ENCODE measurements at regions not wholly inside any gene's neighbourhood (a gene's known extent, or its start where the extent isn't known, plus 50 kb on each side); places are given as distances from the start of the nearest gene placed in this dataset.

GRCh38 chr11:42243385-42243784, 783.9 kb upstream of the LRRC4C start:
- Mint-ChIP-seq H3K27me3 (no peaks in the 10 kb centered on the region), H3K9me3 (peaks cover 0 to 19% (median 6%) of the 10 kb centered on the region in 11 donors), H3K36me3 (no peaks in the 10 kb centered on the region), H3K4me1 (no peaks in the 10 kb centered on the region), H3K27ac (no peak overlapping the region), H3K4me3 (no peak overlapping the region)
- Histone ChIP-seq H3K4me3 (ENCODE audit: low read length) (no peak overlapping the region), H3K4me1 (ENCODE audit: control insufficient read depth in 2 of 2, insufficient read depth in 2 of 2, low read length in 2 of 2) (no peaks in the 10 kb centered on the region), H3K27me3 (ENCODE audit: control insufficient read depth in 2 of 2, insufficient read depth in 2 of 2, low read length in 2 of 2) (no peaks in the 10 kb centered on the region), H3K27ac (ENCODE audit: low read depth, low read length) (no peak overlapping the region), H3K9me3 (ENCODE audit: control insufficient read depth in 2 of 3, low read length in 3 of 3) (no peaks in the 10 kb centered on the region), H3K36me3 (ENCODE audit: control insufficient read depth in 2 of 3, insufficient read depth in 3 of 3, low read length in 3 of 3) (no peaks in the 10 kb centered on the region)
- intact Hi-C loops (cut with micrococcal nuclease): no loop called here
- no peak for DNase-seq
- POLR2A ChIA-PET: no interaction called here
- CTCF ChIA-PET: no interaction called here
- ATAC-seq: no peak

DNA sequence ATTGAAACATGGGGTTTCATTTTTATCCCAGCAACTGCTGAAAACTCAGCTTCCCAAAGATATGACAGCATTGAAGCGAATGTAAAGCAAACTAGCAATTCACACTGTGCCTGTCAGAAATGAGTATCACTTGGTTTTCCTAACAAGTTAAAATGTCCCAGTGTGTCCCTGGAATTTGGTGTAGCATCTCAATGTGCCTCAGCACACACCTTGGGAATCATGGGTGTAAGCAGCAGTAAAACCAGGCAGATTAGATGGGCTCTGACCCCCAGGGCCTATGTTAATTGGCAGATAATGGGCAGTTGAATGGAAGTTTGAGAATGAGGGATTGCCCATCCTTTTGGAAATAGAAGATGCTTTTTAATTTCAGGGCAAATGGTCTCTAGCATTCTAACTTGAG, 784.9 kb upstream of the LRRC4C start:
- no peak overlapping the region for H3K27ac ChIP-seq (ENCODE audit: low read depth, low read length)
- no peaks in the 10 kb centered on the region for H3K27me3 Mint-ChIP-seq

GRCh38 chr11:42249401-42249800, 789.9 kb upstream of the LRRC4C start:
- H3K27ac ChIP-seq (ENCODE audit: low read depth, low read length): no peak overlapping the region
- DNase-seq: no peak
- Mint-ChIP-seq H3K4me1 (no peaks in the 10 kb centered on the region), H3K27me3 (no peaks in the 10 kb centered on the region), H3K27ac (no peak overlapping the region), H3K9me3 (peaks cover 0 to 13% (median 5%) of the 10 kb centered on the region in 11 donors), H3K4me3 (no peak overlapping the region), H3K36me3 (no peaks in the 10 kb centered on the region)
- H3K4me1 ChIP-seq (ENCODE audit: control insufficient read depth in 2 of 2, insufficient read depth in 2 of 2, low read length in 2 of 2): no peaks in the 10 kb centered on the region
- H3K27me3 ChIP-seq (ENCODE audit: control insufficient read depth in 2 of 2, insufficient read depth in 2 of 2, low read length in 2 of 2): no peaks in the 10 kb centered on the region
- ChIA-PET POLR2A (no interaction called here), CTCF (no interaction called here)
- ATAC-seq: no peak
- H3K4me3 ChIP-seq (ENCODE audit: low read length): no peak overlapping the region
- intact Hi-C loops (cut with micrococcal nuclease): no loop called here
- H3K36me3 ChIP-seq (ENCODE audit: control insufficient read depth in 2 of 3, insufficient read depth in 3 of 3, low read length in 3 of 3): no peaks in the 10 kb centered on the region
- H3K9me3 ChIP-seq (ENCODE audit: control insufficient read depth in 2 of 3, low read length in 3 of 3): no peaks in the 10 kb centered on the region

More for the DNA sequence above, 784.9 kb upstream of the LRRC4C start:
- Mint-ChIP-seq H3K9me3 (peaks cover 0 to 19% (median 6%) of the 10 kb centered on the region in 11 donors), H3K4me3 (no peak overlapping the region), H3K27ac (no peak overlapping the region), H3K4me1 (no peaks in the 10 kb centered on the region), H3K36me3 (no peaks in the 10 kb centered on the region)
- intact Hi-C loops (cut with micrococcal nuclease): no loop called here
- DNase-seq (no peak), ATAC-seq (no peak)
- ChIA-PET POLR2A (no interaction called here), CTCF (no interaction called here)
- no peaks in the 10 kb centered on the region for H3K9me3 ChIP-seq (ENCODE audit: control insufficient read depth in 2 of 3, low read length in 3 of 3)
- no peaks in the 10 kb centered on the region for H3K27me3 ChIP-seq (ENCODE audit: control insufficient read depth in 2 of 2, insufficient read depth in 2 of 2, low read length in 2 of 2)
- H3K4me1 ChIP-seq (ENCODE audit: control insufficient read depth in 2 of 2, insufficient read depth in 2 of 2, low read length in 2 of 2): no peaks in the 10 kb centered on the region
- no peak overlapping the region for H3K4me3 ChIP-seq (ENCODE audit: low read length)
- H3K36me3 ChIP-seq (ENCODE audit: control insufficient read depth in 2 of 3, insufficient read depth in 3 of 3, low read length in 3 of 3): no peaks in the 10 kb centered on the region

- H3K9me3 ChIP-seq (ENCODE audit: control insufficient read depth in 2 of 3, low read length in 3 of 3): no peaks in the 10 kb centered on the region
- H3K36me3 ChIP-seq (ENCODE audit: control insufficient read depth in 2 of 3, insufficient read depth in 3 of 3, low read length in 3 of 3): no peaks in the 10 kb centered on the region
- H3K4me1 ChIP-seq (ENCODE audit: control insufficient read depth in 2 of 2, insufficient read depth in 2 of 2, low read length in 2 of 2): no peaks in the 10 kb centered on the region
- ChIA-PET POLR2A (no interaction called here), CTCF (no interaction called here)
- Mint-ChIP-seq H3K4me3 (no peak overlapping the region), H3K4me1 (no peaks in the 10 kb centered on the region), H3K27me3 (no peaks in the 10 kb centered on the region), H3K9me3 (peaks cover under 1 to 15% (median 5%) of the 10 kb centered on the region in 11 donors), H3K27ac (no peak overlapping the region), H3K36me3 (no peaks in the 10 kb centered on the region)
- H3K27me3 ChIP-seq (ENCODE audit: control insufficient read depth in 2 of 2, insufficient read depth in 2 of 2, low read length in 2 of 2): no peaks in the 10 kb centered on the region
- no peak for DNase-seq
- intact Hi-C loops (cut with micrococcal nuclease): no loop called here
- ATAC-seq: no peak
- H3K4me3 ChIP-seq (ENCODE audit: low read length): no peak overlapping the region
- H3K27ac ChIP-seq (ENCODE audit: low read depth, low read length): no peak overlapping the region
These were observed 790.5 kb upstream of the LRRC4C start for GRCh38 chr11:42249956-42250355.

GRCh38 chr11:42251984-42252383, 792.5 kb upstream of the LRRC4C start:
- Histone ChIP-seq H3K36me3 (ENCODE audit: control insufficient read depth in 2 of 3, insufficient read depth in 3 of 3, low read length in 3 of 3) (no peaks in the 10 kb centered on the region), H3K27ac (ENCODE audit: low read depth, low read length) (no peak overlapping the region), H3K4me3 (ENCODE audit: low read length) (no peak overlapping the region), H3K4me1 (ENCODE audit: control insufficient read depth in 2 of 2, insufficient read depth in 2 of 2, low read length in 2 of 2) (no peaks in the 10 kb centered on the region), H3K9me3 (ENCODE audit: control insufficient read depth in 2 of 3, low read length in 3 of 3) (no peaks in the 10 kb centered on the region), H3K27me3 (ENCODE audit: control insufficient read depth in 2 of 2, insufficient read depth in 2 of 2, low read length in 2 of 2) (no peaks in the 10 kb centered on the region)
- POLR2A ChIA-PET: no interaction called here
- Mint-ChIP-seq H3K4me1 (no peaks in the 10 kb centered on the region), H3K4me3 (no peak overlapping the region), H3K27me3 (no peaks in the 10 kb centered on the region), H3K36me3 (no peaks in the 10 kb centered on the region), H3K27ac (no peak overlapping the region), H3K9me3 (peaks cover 2 to 28% (median 9%) of the 10 kb centered on the region in 11 donors)
- ATAC-seq (no peak), DNase-seq (no peak)
- CTCF ChIA-PET: no interaction called here
- intact Hi-C loops (cut with micrococcal nuclease): no loop called here

GRCh38 chr11:42253156-42253555, 793.7 kb upstream of the LRRC4C start:
- Mint-ChIP-seq H3K4me1 (no peaks in the 10 kb centered on the region), H3K36me3 (no peaks in the 10 kb centered on the region), H3K27me3 (no peaks in the 10 kb centered on the region), H3K4me3 (no peak overlapping the region), H3K27ac (no peak overlapping the region), H3K9me3 (peaks cover 0 to 37% (median 6%) of the 10 kb centered on the region in 11 donors)
- no peak overlapping the region for H3K27ac ChIP-seq (ENCODE audit: low read depth, low read length)
- no peaks in the 10 kb centered on the region for H3K27me3 ChIP-seq (ENCODE audit: control insufficient read depth in 2 of 2, insufficient read depth in 2 of 2, low read length in 2 of 2)
- CTCF ChIA-PET: no interaction called here
- POLR2A ChIA-PET: no interaction called here
- intact Hi-C loops (cut with micrococcal nuclease): no loop called here
- no peaks in the 10 kb centered on the region for H3K36me3 ChIP-seq (ENCODE audit: control insufficient read depth in 2 of 3, insufficient read depth in 3 of 3, low read length in 3 of 3)
- no peaks in the 10 kb centered on the region for H3K4me1 ChIP-seq (ENCODE audit: control insufficient read depth in 2 of 2, insufficient read depth in 2 of 2, low read length in 2 of 2)
- H3K4me3 ChIP-seq (ENCODE audit: low read length): no peak overlapping the region
- H3K9me3 ChIP-seq (ENCODE audit: control insufficient read depth in 2 of 3, low read length in 3 of 3): no peaks in the 10 kb centered on the region
- DNase-seq (no peak), ATAC-seq (no peak)

DNA sequence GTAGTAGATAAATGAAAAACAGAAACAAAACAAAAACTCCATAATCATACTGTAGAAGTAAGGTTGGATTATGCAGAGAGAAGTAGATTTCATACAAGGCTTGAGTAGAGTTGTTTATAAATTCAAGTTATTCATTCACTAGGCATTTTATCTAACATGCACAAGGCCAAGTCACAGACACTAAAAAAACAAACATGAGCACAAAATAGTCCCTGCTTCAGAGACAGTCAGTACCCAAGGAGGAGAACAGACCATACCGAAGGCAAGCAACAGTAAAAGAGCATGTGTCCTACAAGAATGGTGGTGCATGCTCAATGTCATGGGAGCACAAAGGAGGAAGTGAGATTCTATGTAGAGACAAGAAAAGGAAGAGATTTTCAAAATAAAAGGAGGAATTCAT, 796.5 kb upstream of the LRRC4C start:
- Histone ChIP-seq H3K4me3 (ENCODE audit: low read length) (no peak overlapping the region), H3K4me1 (ENCODE audit: control insufficient read depth in 2 of 2, insufficient read depth in 2 of 2, low read length in 2 of 2) (no peaks in the 10 kb centered on the region), H3K27me3 (ENCODE audit: control insufficient read depth in 2 of 2, insufficient read depth in 2 of 2, low read length in 2 of 2) (no peaks in the 10 kb centered on the region), H3K27ac (ENCODE audit: low read depth, low read length) (no peak overlapping the region), H3K36me3 (ENCODE audit: control insufficient read depth in 2 of 3, insufficient read depth in 3 of 3, low read length in 3 of 3) (no peaks in the 10 kb centered on the region), H3K9me3 (ENCODE audit: control insufficient read depth in 2 of 3, low read length in 3 of 3) (no peaks in the 10 kb centered on the region)
- ChIA-PET CTCF (no interaction called here), POLR2A (no interaction called here)
- no peaks in the 10 kb centered on the region for H3K4me1 Mint-ChIP-seq
- no peaks in the 10 kb centered on the region for H3K27me3 Mint-ChIP-seq
- no peak overlapping the region for H3K27ac Mint-ChIP-seq
- ATAC-seq (no peak), DNase-seq (no peak)
- no peaks in the 10 kb centered on the region for H3K36me3 Mint-ChIP-seq
- H3K4me3 Mint-ChIP-seq: no peak overlapping the region
- intact Hi-C loops (cut with micrococcal nuclease): no loop called here
- peaks cover 0 to 31% (median 6%) of the 10 kb centered on the region in 11 donors for H3K9me3 Mint-ChIP-seq

Measured in naive thymus-derived CD4-positive, alpha-beta T cell (primary cell).